DOHH2 (cell line): ENCODE measurements at regions not wholly inside any gene's neighbourhood (a gene's known extent, or its start where the extent isn't known, plus 50 kb on each side); places are given as distances from the start of the nearest gene placed in this dataset.

Experiments used
- H3F3A ChIP-seq: fragments of 200-600 bp; sonication (generic), shearing (Covaris generic); 2 replicates; pipeline ENCODE4 v1.6.0; 2016; ENCODE audit warnings: antibody characterized with exemption, mild to moderate bottlenecking; ENCODE audit not compliant: control insufficient read depth, insufficient read depth
- H3K27ac ChIP-seq: fragments of 200-600 bp; sonication (generic); 2 replicates; pipeline ENCODE4 v1.5.1; 2014; ENCODE audit warnings: low read depth, mild to moderate bottlenecking, low read length, moderate library complexity
- H3K27me3 ChIP-seq: fragments of 200-600 bp; sonication (generic); 2 replicates; pipeline ENCODE4 v1.6.1; 2014; ENCODE audit warnings: mild to moderate bottlenecking, low read length, mixed read lengths; ENCODE audit not compliant: control insufficient read depth
- H3K36me3 ChIP-seq: fragments of 200-600 bp; sonication (generic); 2 replicates; pipeline ENCODE4 v1.6.1; 2014; ENCODE audit warnings: mild to moderate bottlenecking, low read length, moderate library complexity, mixed read lengths; ENCODE audit not compliant: control insufficient read depth
- H3K4me1 ChIP-seq: fragments of 200-600 bp; sonication (generic); 2 replicates; pipeline ENCODE4 v1.6.1; 2014; ENCODE audit warnings: mild to moderate bottlenecking, low read length, mixed read lengths; ENCODE audit not compliant: control insufficient read depth
- H3K4me2 ChIP-seq: fragments of 200-600 bp; sonication (generic); 2 replicates; pipeline ENCODE4 v1.6.0; 2014; ENCODE audit warnings: mild to moderate bottlenecking, low read length, moderate library complexity
- H3K4me3 ChIP-seq: fragments of 200-600 bp; sonication (generic); 2 replicates; pipeline ENCODE4 v1.5.1; 2014; ENCODE audit warnings: mild to moderate bottlenecking, low read length, mixed read lengths
- H3K79me2 ChIP-seq: fragments of 200-600 bp; sonication (generic); 2 replicates; pipeline ENCODE4 v1.6.1; 2014; ENCODE audit warnings: mild to moderate bottlenecking, low read length, mixed read lengths; ENCODE audit not compliant: control insufficient read depth
- H3K9me2 ChIP-seq: fragments of 200-600 bp; sonication (generic); replicated peaks from 2 replicates; pipeline ENCODE4 v1.6.1; 2014; ENCODE audit warnings: mild to moderate bottlenecking, low read length, mixed read lengths; ENCODE audit not compliant: control insufficient read depth
- H3K9me3 ChIP-seq: fragments of 200-600 bp; sonication (generic); 2 replicates; pipeline ENCODE4 v1.6.1; 2014; ENCODE audit warnings: antibody characterized with exemption, low read length, mixed read lengths; ENCODE audit not compliant: control insufficient read depth, insufficient read depth
- H4K20me1 ChIP-seq: fragments of 200-600 bp; sonication (generic); 2 replicates; pipeline ENCODE4 v1.6.0; 2014; ENCODE audit warnings: low read depth, mild to moderate bottlenecking, antibody characterized with exemption, low read length, moderate library complexity; ENCODE audit not compliant: control insufficient read depth, insufficient read depth
- EZH2phosphoT487 ChIP-seq: fragments of 200-600 bp; sonication (generic); IDR thresholded peaks from 2 replicates; pipeline ENCODE4 v1.6.1; 2017; ENCODE audit warnings: borderline replicate concordance, mild to moderate bottlenecking, antibody characterized with exemption, low read length, moderate library complexity, mixed read lengths
- TF ChIP-seq, protein P1 (sequence below): fragments of 200-600 bp; sonication (generic); IDR thresholded peaks from one replicate; pipeline ENCODE4 v1.5.1; 2014; ENCODE audit warnings: antibody characterized with exemption, mild to moderate bottlenecking, low read depth, low read length; ENCODE audit not compliant: poor library complexity, severe bottlenecking

DNA sequence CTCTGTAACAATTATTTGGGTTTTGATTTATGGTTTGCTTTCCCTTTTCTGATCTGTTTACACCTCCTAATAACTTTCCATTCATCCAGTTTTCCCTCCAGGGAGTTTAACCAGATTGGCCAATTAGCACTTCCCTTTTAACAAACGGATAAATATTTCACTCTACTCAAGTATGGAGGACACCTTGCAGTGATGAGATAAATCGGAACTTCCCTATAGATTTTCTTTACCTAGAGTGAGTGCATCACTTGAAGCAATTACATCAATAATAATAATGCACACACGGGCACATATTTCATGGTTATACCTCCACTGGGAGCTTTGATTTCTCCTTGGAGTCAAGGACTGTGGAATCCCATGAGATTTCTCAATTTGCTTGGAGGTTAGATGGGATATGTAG, 239.1 kb upstream of the CFAP20DC start:
- Histone ChIP-seq H3K79me2 (no peaks in the 10 kb centered on the region), H3K27ac (no peak overlapping the region), H3K9me2 (no peaks in the 10 kb centered on the region), H3K4me3 (no peak overlapping the region), H4K20me1 (no peaks in the 10 kb centered on the region), H3K36me3 (no peaks in the 10 kb centered on the region), H3K9me3 (peaks cover 17% of the 10 kb centered on the region), H3F3A (no peaks in the 10 kb centered on the region), H3K4me2 (no peak overlapping the region), H3K4me1 (peaks cover 9% of the 10 kb centered on the region), H3K27me3 (no peaks in the 10 kb centered on the region)
- TF ChIP-seq, protein P1, sequence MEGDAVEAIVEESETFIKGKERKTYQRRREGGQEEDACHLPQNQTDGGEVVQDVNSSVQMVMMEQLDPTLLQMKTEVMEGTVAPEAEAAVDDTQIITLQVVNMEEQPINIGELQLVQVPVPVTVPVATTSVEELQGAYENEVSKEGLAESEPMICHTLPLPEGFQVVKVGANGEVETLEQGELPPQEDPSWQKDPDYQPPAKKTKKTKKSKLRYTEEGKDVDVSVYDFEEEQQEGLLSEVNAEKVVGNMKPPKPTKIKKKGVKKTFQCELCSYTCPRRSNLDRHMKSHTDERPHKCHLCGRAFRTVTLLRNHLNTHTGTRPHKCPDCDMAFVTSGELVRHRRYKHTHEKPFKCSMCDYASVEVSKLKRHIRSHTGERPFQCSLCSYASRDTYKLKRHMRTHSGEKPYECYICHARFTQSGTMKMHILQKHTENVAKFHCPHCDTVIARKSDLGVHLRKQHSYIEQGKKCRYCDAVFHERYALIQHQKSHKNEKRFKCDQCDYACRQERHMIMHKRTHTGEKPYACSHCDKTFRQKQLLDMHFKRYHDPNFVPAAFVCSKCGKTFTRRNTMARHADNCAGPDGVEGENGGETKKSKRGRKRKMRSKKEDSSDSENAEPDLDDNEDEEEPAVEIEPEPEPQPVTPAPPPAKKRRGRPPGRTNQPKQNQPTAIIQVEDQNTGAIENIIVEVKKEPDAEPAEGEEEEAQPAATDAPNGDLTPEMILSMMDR = no peak
- no peak for TF ChIP-seq EZH2phosphoT487

DNA sequence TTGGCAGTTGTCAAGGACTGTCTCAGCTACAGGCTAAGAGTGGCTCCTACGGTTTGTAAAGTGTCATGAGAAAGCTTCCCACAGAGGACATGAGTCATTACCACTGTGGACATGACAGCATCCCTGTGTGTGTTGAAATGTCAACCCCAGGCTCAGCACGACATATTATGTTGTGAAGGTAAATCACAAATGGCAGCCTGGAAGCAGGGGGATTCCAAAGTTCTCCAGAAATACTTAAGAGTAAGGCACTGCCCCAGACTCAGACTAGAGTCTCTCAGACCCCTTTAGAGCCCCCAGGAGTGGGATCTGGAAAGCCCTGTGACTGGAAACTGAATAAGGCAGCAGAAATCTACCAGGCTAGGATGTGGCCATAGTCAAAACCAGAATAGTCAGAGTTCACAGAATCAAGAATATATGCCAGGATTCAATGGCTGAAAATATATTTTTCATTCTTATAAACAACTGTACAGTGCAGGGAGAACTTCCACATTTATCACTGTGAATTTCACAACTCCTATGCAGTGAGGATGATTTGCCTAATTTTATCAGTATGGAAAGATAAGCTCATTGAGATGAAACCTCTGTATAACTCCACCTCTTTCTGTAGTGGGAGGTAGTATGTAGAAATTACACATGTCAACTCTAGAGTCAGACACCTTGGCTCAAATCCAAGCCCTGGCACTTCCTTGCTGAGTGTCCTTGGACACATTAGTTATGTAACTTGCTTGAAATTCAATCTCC, 237.1 kb upstream of the CFAP20DC start:
- Histone ChIP-seq H3K27ac (no peak overlapping the region), H3K79me2 (no peaks in the 10 kb centered on the region), H3K36me3 (no peaks in the 10 kb centered on the region), H3K27me3 (no peaks in the 10 kb centered on the region), H3K9me3 (no peaks in the 10 kb centered on the region), H3K4me1 (peaks cover 9% of the 10 kb centered on the region), H4K20me1 (no peaks in the 10 kb centered on the region), H3K9me2 (no peaks in the 10 kb centered on the region), H3F3A (no peaks in the 10 kb centered on the region), H3K4me2 (no peak overlapping the region), H3K4me3 (no peak overlapping the region)
- TF ChIP-seq, protein P1 = no peak
- no peak for TF ChIP-seq EZH2phosphoT487

DNA sequence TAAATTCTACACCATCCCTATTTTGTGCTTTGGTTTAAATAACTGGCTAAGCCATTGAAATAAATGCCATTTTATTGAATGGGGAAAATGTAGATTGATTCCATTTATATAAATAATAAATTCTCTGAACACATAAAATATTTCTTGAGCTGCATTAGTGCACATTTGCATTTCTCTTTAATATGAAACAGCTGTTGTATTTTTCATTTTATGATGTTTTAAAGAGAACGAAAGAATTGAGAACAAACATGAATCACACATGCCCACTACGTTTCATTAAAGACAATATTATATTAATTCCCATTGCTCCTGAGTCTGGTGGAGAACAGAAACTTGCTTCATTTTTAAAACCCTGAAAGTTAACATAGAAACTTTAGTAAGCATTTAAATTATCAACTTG, 235.7 kb upstream of the CFAP20DC start:
- Histone ChIP-seq H3K4me3 (no peak overlapping the region), H3K36me3 (no peaks in the 10 kb centered on the region), H3K27ac (no peak overlapping the region), H3K9me2 (no peaks in the 10 kb centered on the region), H3K4me2 (no peak overlapping the region), H4K20me1 (no peaks in the 10 kb centered on the region), H3F3A (no peaks in the 10 kb centered on the region), H3K27me3 (no peaks in the 10 kb centered on the region), H3K79me2 (no peaks in the 10 kb centered on the region), H3K4me1 (peaks cover 6% of the 10 kb centered on the region), H3K9me3 (no peaks in the 10 kb centered on the region)
- TF ChIP-seq, protein P1 = no peak
- TF ChIP-seq EZH2phosphoT487 = no peak
